ENCODE measurements at regions not wholly inside any gene's neighbourhood (a gene's known extent, or its start where the extent isn't known, plus 50 kb on each side); places are given as distances from the start of the nearest gene placed in this dataset.

GRCh38 chr16:5560084-5560483 lies 462.5 kb upstream of the EEF2KMT start:
- TF ChIP-seq EZH2 (IDR thresholded peaks at IDR 0.05) = no peak
- no peak for TF ChIP-seq POLR2AphosphoS5 (IDR thresholded peaks at IDR 0.05; ENCODE audit: borderline replicate concordance, low read depth, low read length)

Data from SK-N-MC (cell line).